Transverse colon (tissue), 4 donors: ENCODE measurements at regions not wholly inside any gene's neighbourhood (a gene's known extent, or its start where the extent isn't known, plus 50 kb on each side); places are given as distances from the start of the nearest gene placed in this dataset.

Experiments used
- DNase-seq: peaks from one replicate; pipeline ENCODE4 v3.0.0-alpha.2; 2019
- H3K27ac ChIP-seq, 4 donors: fragments of 200-600 bp; sonication (generic); 2 replicates each; pipeline ENCODE4 v1.5.1; 2016 to 2018; ENCODE audit warnings: inconsistent platforms in 4 of 4
- H3K27me3 ChIP-seq: fragments of 200-600 bp; sonication (generic); 2 replicates; pipeline ENCODE4 v1.5.1; 2017; ENCODE audit warnings: inconsistent platforms
- H3K36me3 ChIP-seq, 4 donors: fragments of 200-600 bp; sonication (generic); 2 replicates each; pipeline ENCODE4 v1.5.1; 2017 to 2019; ENCODE audit warnings: inconsistent platforms in 4 of 4
- H3K4me1 ChIP-seq, 4 donors: fragments of 200-600 bp; sonication (generic); 2 replicates each; pipeline ENCODE4 v1.5.1; 2017 to 2020; ENCODE audit warnings: inconsistent platforms in 4 of 4
- H3K4me3 ChIP-seq, 4 donors: fragments of 200-600 bp; sonication (generic); 1 replicate in 1 of 4; 2 replicates in 3 of 4; pipeline versions ENCODE4 v1.5.1 to v1.6.1; 2017 to 2019; ENCODE audit warnings: inconsistent platforms in 4 of 4
- H3K9me3 ChIP-seq, 2 donors: fragments of 200-600 bp; sonication (generic); 2 replicates each; pipeline ENCODE4 v1.5.1; 2017 to 2019; ENCODE audit warnings: inconsistent platforms in 2 of 2
- CTCF ChIP-seq, 5 experiments: fragments of 200-600 bp in 3 of 5; fragments of 450-650 bp in 2 of 5; sonication (generic) in 3 of 5; IDR thresholded peaks; 1 replicate in 2 of 5; 2 replicates in 3 of 5; pipeline ENCODE4 v1.5.1; 2016 to 2017; ENCODE audit warnings: antibody characterized with exemption in 5 of 5, inconsistent platforms in 3 of 5, mild to moderate bottlenecking in 2 of 5, moderate library complexity in 1 of 5
- EP300 ChIP-seq: sonication (generic); formaldehyde crosslinking; IDR thresholded peaks from one replicate; pipeline ENCODE4 v1.6.1; 2017; ENCODE audit warnings: antibody characterized with exemption, low read depth
- POLR2A ChIP-seq: fragments of 450-650 bp; IDR thresholded peaks from one replicate; pipeline ENCODE4 v1.6.1; 2016; ENCODE audit warnings: antibody characterized with exemption, mild to moderate bottlenecking, moderate library complexity
- POLR2AphosphoS5 ChIP-seq, 3 donors: sonication (generic); formaldehyde crosslinking; IDR thresholded peaks; one replicate each; pipeline ENCODE4 v1.6.1; 2016; ENCODE audit warnings: antibody characterized with exemption in 3 of 3
- WGBS, 2 donors: methylation state at CpG; one replicate each; pipeline ENCODE4 v1.1.5; 2018; ENCODE audit warnings: low coverage in 1 of 2; 5-methylcytosine and 5-hydroxymethylcytosine counted together
- in situ Hi-C, 4 donors: fragments of 200-750 bp; cut with MboI; loops; one replicate each; pipeline versions ENCODE4 v1.15.0 to v1.15.1; 2017; ENCODE audit warnings: low sequenced_read_pairs in 3 of 4, low pct_ligation_motif_present in 1 of 4, low pct_unique_long_range_greater_than_20kb in 1 of 4
- intact Hi-C: fragments of 100-400 bp; cut with DNase I; formaldehyde crosslinking; loops from one replicate; pipeline ENCODE4 v1.15.1; 2023; ENCODE audit warnings: low total_unique reads

DNA sequence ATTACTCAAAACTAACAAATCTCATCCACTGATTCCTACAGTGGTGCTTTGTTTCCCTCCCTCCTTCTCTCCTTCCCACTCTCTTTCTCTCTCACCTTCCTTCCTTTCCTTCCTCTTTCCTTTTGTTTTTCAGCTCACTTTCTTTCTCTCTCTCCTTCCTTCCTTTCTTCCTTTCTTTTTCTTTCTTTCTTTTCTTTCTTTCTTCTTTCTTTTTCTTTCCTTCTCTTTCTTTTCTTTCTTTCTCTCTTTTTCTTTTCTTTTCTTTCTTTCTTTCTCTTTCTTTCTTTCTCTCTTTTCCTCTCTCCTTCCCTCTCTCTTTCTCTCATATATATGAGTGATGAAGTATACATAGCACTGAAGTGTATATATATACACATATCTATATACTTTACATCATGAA, 241.4 kb downstream of the CENPW start:
- no peaks in the 10 kb centered on the region for H3K9me3 ChIP-seq
- no peak overlapping the region for H3K27ac ChIP-seq
- TF ChIP-seq POLR2A (no peak), EP300 (no peak), CTCF (IDR thresholded peaks at IDR 0.05) (no peak), POLR2AphosphoS5 (IDR thresholded peaks at IDR 0.05) (no peak)
- H3K27me3 ChIP-seq, result no peaks in the 10 kb centered on the region
- in situ Hi-C loops (no loop called here), intact Hi-C loops (no loop called here)
- no peak for DNase-seq
- no peaks in the 10 kb centered on the region for H3K4me1 ChIP-seq
- no peak overlapping the region for H3K4me3 ChIP-seq
- no peaks in the 10 kb centered on the region for H3K36me3 ChIP-seq

- Histone ChIP-seq H3K27ac (no peak overlapping the region), H3K4me1 (no peaks in the 10 kb centered on the region), H3K36me3 (no peaks in the 10 kb centered on the region), H3K9me3 (no peaks in the 10 kb centered on the region), H3K4me3 (no peak overlapping the region), H3K27me3 (no peaks in the 10 kb centered on the region)
- WGBS, 2 donors, result 61 to 76% methylated on average over 1 of the region's 1 CpG
- DNase-seq, result no peak
- no peak for TF ChIP-seq POLR2AphosphoS5 (IDR thresholded peaks at IDR 0.05)
- TF ChIP-seq EP300, result no peak
- TF ChIP-seq POLR2A, result no peak
- TF ChIP-seq CTCF (IDR thresholded peaks at IDR 0.05), result no peak
- intact Hi-C loops, result no loop called here
- in situ Hi-C loops, result no loop called here
Observed at GRCh38 chr6:126600258-126600916, 260.5 kb downstream of the CENPW start.

GRCh38 chr6:126603410-126603809, 263.5 kb downstream of the CENPW start:
- intact Hi-C loops (no loop called here), in situ Hi-C loops (no loop called here)
- no peaks in the 10 kb centered on the region for H3K4me1 ChIP-seq
- TF ChIP-seq CTCF (IDR thresholded peaks at IDR 0.05) (no peak), POLR2A (no peak), EP300 (no peak), POLR2AphosphoS5 (IDR thresholded peaks at IDR 0.05) (no peak)
- no peak overlapping the region for H3K27ac ChIP-seq
- H3K27me3 ChIP-seq, result no peaks in the 10 kb centered on the region
- 90 to 100% methylated on average over 2 to 4 of the region's 4 CpGs for WGBS, 2 donors
- H3K4me3 ChIP-seq, result no peak overlapping the region
- H3K9me3 ChIP-seq, result no peaks in the 10 kb centered on the region
- no peaks in the 10 kb centered on the region for H3K36me3 ChIP-seq
- DNase-seq, result no peak

- TF ChIP-seq POLR2AphosphoS5 (IDR thresholded peaks at IDR 0.05), result no peak
- in situ Hi-C loops (no loop called here), intact Hi-C loops (no loop called here)
Observed at GRCh38 chr6:126605089-126605488, 265.2 kb downstream of the CENPW start.

GRCh38 chr6:126607289-126607688, 267.4 kb downstream of the CENPW start:
- Histone ChIP-seq H3K4me3 (no peak overlapping the region), H3K27me3 (no peaks in the 10 kb centered on the region), H3K4me1 (no peaks in the 10 kb centered on the region), H3K9me3 (no peaks in the 10 kb centered on the region), H3K27ac (no peak overlapping the region), H3K36me3 (no peaks in the 10 kb centered on the region)
- no peak for DNase-seq
- TF ChIP-seq EP300, result no peak
- TF ChIP-seq CTCF (IDR thresholded peaks at IDR 0.05), result no peak
- no peak for TF ChIP-seq POLR2AphosphoS5 (IDR thresholded peaks at IDR 0.05)
- no peak for TF ChIP-seq POLR2A
- WGBS, 2 donors, result 71 to 74% methylated on average over 1 of the region's 1 CpG
- in situ Hi-C loops, result no loop called here
- intact Hi-C loops, result no loop called here

More at GRCh38 chr6:126605089-126605488, 265.2 kb downstream of the CENPW start:
- DNase-seq, result no peak
- Histone ChIP-seq H3K27me3 (no peaks in the 10 kb centered on the region), H3K9me3 (no peaks in the 10 kb centered on the region), H3K4me3 (no peak overlapping the region), H3K4me1 (no peaks in the 10 kb centered on the region), H3K27ac (no peak overlapping the region), H3K36me3 (no peaks in the 10 kb centered on the region)
